ENCODE measurements at regions not wholly inside any gene's neighbourhood (a gene's known extent, or its start where the extent isn't known, plus 50 kb on each side); places are given as distances from the start of the nearest gene placed in this dataset.

GRCh38 chr7:54664235-54665228 lies 94.5 kb downstream of the SEC61G start:
- Histone ChIP-seq H3K27me3 (replicated peaks) (peaks cover 12% of the 10 kb centered on the region), H3K9me3 (replicated peaks) (no peaks in the 10 kb centered on the region), H3K27ac (no peak overlapping the region), H3K36me3 (no peaks in the 10 kb centered on the region), H3K4me1 (replicated peaks) (no peaks in the 10 kb centered on the region), H3K4me3 (no peak overlapping the region)
- peak in 1 of 2 experiments; percentile 8 for DNase-seq (ENCODE audit: low read depth in 1 of 2, low spot score in 2 of 2)

GRCh38 chr7:54663603-54664234 lies 95.3 kb downstream of the SEC61G start:
- Histone ChIP-seq H3K27ac (no peak overlapping the region), H3K36me3 (no peaks in the 10 kb centered on the region)

DNA sequence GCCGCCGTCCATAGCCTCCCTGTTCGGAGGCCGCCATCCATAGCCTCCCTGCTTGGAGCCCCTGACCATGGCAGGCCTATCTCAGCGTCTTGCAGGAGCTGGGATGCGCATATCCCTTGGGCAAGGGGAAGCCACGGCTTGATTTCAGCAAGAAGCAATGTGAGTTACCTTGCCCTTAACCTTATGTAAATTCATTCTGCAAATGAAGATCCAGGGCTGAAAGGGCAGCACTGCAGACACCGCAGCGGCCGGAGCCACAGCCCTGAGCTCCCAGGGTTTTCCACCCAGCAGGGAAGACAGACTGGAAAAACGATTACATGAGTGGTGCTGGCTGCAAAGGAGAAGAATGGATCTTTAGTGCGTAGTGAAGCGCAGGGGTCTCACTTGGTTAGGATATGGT lies 95.8 kb downstream of the SEC61G start:
- Histone ChIP-seq H3K27me3 (replicated peaks) (peaks cover 12% of the 10 kb centered on the region), H3K27ac (no peak overlapping the region), H3K9me3 (replicated peaks) (no peaks in the 10 kb centered on the region), H3K36me3 (no peaks in the 10 kb centered on the region), H3K4me1 (replicated peaks) (no peaks in the 10 kb centered on the region), H3K4me3 (no peak overlapping the region)
- DNase-seq (ENCODE audit: low read depth in 1 of 2, low spot score in 2 of 2) = no peak

More at GRCh38 chr7:54663603-54664234, 95.3 kb downstream of the SEC61G start:
- Histone ChIP-seq H3K27me3 (replicated peaks) (peaks cover 12% of the 10 kb centered on the region), H3K9me3 (replicated peaks) (no peaks in the 10 kb centered on the region), H3K4me1 (replicated peaks) (no peaks in the 10 kb centered on the region), H3K4me3 (no peak overlapping the region)
- DNase-seq (ENCODE audit: low read depth in 1 of 2, low spot score in 2 of 2) = no peak

DNA sequence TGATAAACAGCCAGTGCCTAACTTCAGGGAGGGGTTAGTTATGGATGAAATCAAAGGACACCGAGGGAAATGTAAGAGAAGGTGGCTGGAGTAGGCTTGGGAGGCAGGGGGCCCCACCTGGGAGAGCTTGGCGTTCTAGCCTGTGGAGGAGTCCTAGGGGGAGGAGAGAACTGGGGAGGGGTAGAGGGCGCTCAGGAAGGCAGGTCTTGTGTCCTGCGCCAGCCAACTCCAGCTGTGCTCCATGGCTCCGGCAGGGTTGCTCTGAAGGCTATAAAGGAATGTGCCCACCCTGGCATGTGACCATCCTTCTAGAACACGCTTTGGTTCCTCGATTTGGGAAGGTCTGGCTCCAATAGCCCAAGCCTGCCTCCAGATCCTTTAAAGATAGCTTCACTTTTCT lies 96.3 kb downstream of the SEC61G start:
- no peaks in the 10 kb centered on the region for H3K36me3 ChIP-seq
- no peak for DNase-seq (ENCODE audit: low read depth in 1 of 2, low spot score in 2 of 2)

GRCh38 chr7:54653905-54654304 lies 105.1 kb downstream of the SEC61G start:
- no peak overlapping the region for H3K4me3 ChIP-seq

More for the DNA sequence above, 96.3 kb downstream of the SEC61G start:
- Histone ChIP-seq H3K27me3 (replicated peaks) (peaks cover 12% of the 10 kb centered on the region), H3K9me3 (replicated peaks) (no peaks in the 10 kb centered on the region), H3K4me3 (no peak overlapping the region), H3K27ac (no peak overlapping the region), H3K4me1 (replicated peaks) (no peaks in the 10 kb centered on the region)

DNA sequence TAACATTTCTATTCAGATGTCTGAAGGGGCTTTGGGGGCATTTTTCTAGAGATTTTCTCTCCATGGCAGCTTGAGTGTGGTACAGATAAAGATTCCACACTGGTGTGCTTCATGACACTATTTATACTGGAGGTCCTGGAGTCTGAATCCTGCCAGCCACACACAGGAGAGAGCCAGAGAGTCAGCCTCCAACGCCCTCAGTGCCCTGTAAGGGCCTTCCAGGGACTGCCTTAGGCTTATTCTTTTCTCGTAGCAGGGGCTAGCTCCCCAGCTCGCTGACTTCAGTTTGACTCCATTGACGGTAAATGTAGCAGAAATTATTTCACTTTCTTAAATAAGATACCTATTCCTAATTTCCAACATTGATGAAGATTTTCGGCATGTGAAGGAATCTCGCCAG lies 100.9 kb downstream of the VSTM2A start:
- H3K27ac ChIP-seq = no peak overlapping the region
- H3K36me3 ChIP-seq = no peaks in the 10 kb centered on the region
- no peaks in the 10 kb centered on the region for H3K4me1 ChIP-seq (replicated peaks)
- no peak for DNase-seq (ENCODE audit: low read depth in 1 of 2, low spot score in 2 of 2)
- no peaks in the 10 kb centered on the region; the same call in 1 of the 2 replicates for H3K27me3 ChIP-seq (replicated peaks)
- H3K4me3 ChIP-seq = no peak overlapping the region
- no peaks in the 10 kb centered on the region for H3K9me3 ChIP-seq (replicated peaks)

More at GRCh38 chr7:54653905-54654304, 105.1 kb downstream of the SEC61G start:
- Histone ChIP-seq H3K9me3 (replicated peaks) (no peaks in the 10 kb centered on the region), H3K27ac (no peak overlapping the region), H3K27me3 (replicated peaks) (no peaks in the 10 kb centered on the region), H3K4me1 (replicated peaks) (no peaks in the 10 kb centered on the region), H3K36me3 (no peaks in the 10 kb centered on the region)
- no peak for DNase-seq (ENCODE audit: low read depth in 1 of 2, low spot score in 2 of 2)

DNA sequence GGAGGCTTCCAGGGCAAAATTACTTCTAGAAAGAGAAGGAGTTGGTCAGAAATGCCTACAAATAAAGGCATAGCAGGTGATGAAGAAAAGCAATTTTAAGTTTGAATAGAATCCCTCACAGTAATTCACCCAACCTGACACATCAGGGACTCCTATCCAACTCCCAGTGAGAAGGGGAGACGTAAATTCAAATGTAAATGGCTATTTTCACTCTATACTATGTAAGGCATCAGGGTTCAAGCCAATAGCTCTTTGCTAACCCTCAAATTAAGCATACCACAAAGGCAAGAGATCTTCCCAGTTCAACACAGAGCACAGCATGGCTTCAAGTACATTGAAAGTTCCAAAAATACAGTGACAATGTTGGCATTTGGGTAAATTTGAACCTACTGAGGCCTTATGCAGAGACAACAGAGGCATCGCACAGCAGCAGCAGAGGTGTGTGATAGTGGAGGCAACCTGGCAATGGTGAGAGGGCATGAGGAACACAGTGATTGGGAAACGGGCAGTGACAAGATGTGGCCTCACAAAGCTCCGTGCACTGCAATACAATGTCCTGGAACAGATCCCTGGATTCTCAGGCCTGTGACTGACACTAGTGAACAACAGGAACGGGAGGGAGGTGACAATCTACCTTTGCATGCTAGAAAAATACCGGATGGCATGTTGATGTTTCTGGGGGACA lies 95.7 kb downstream of the VSTM2A start:
- Histone ChIP-seq H3K36me3 (no peaks in the 10 kb centered on the region), H3K27me3 (replicated peaks) (no peaks in the 10 kb centered on the region; the same call in 1 of the 2 replicates), H3K27ac (no peak overlapping the region), H3K9me3 (replicated peaks) (no peaks in the 10 kb centered on the region), H3K4me1 (replicated peaks) (no peaks in the 10 kb centered on the region), H3K4me3 (no peak overlapping the region)
- DNase-seq (ENCODE audit: low read depth in 1 of 2, low spot score in 2 of 2) = no peak

GRCh38 chr7:54632696-54633095 lies 90.5 kb downstream of the VSTM2A start:
- H3K9me3 ChIP-seq (replicated peaks) = no peaks in the 10 kb centered on the region

GRCh38 chr7:54629771-54630170 lies 87.6 kb downstream of the VSTM2A start:
- Histone ChIP-seq H3K36me3 (no peaks in the 10 kb centered on the region), H3K4me3 (no peak overlapping the region), H3K9me3 (replicated peaks) (no peaks in the 10 kb centered on the region), H3K27ac (no peak overlapping the region), H3K4me1 (replicated peaks) (no peaks in the 10 kb centered on the region), H3K27me3 (replicated peaks) (no peaks in the 10 kb centered on the region)
- DNase-seq (ENCODE audit: low read depth in 1 of 2, low spot score in 2 of 2) = no peak

More at GRCh38 chr7:54632696-54633095, 90.5 kb downstream of the VSTM2A start:
- no peaks in the 10 kb centered on the region for H3K4me1 ChIP-seq (replicated peaks)
- no peak overlapping the region for H3K4me3 ChIP-seq
- no peak for DNase-seq (ENCODE audit: low read depth in 1 of 2, low spot score in 2 of 2)
- H3K27ac ChIP-seq = no peak overlapping the region
- H3K27me3 ChIP-seq (replicated peaks) = no peaks in the 10 kb centered on the region; the same call in 1 of the 2 replicates
- H3K36me3 ChIP-seq = no peaks in the 10 kb centered on the region

GRCh38 chr7:54622696-54623309 lies 80.6 kb downstream of the VSTM2A start:
- Histone ChIP-seq H3K27ac (no peak overlapping the region), H3K4me1 (replicated peaks) (no peaks in the 10 kb centered on the region), H3K36me3 (no peaks in the 10 kb centered on the region), H3K9me3 (replicated peaks) (no peaks in the 10 kb centered on the region), H3K27me3 (replicated peaks) (no peaks in the 10 kb centered on the region), H3K4me3 (no peak overlapping the region)
- DNase-seq (ENCODE audit: low read depth in 1 of 2, low spot score in 2 of 2) = no peak

Data from SJSA1 (cell line).